CD14-positive monocyte (primary cell): ENCODE measurements at regions not wholly inside any gene's neighbourhood (a gene's known extent, or its start where the extent isn't known, plus 50 kb on each side); places are given as distances from the start of the nearest gene placed in this dataset.

Experiments
- DNase-seq, 3 donors: peaks; one replicate each; pipeline ENCODE4 v3.0.0-alpha.2; 2011 to 2022
- H2AFZ ChIP-seq: 2 replicates; pipeline ENCODE4 v1.6.0; 2012; ENCODE audit warnings: mild to moderate bottlenecking, low read depth, low read length, inconsistent platforms; ENCODE audit not compliant: insufficient read depth, poor library complexity, severe bottlenecking
- H3K27ac ChIP-seq, 2 donors: 1 replicate in 1 of 2; 2 replicates in 1 of 2; pipeline ENCODE4 v1.5.1; 2012 to 2013; ENCODE audit warnings: low read length in 2 of 2, control low read depth in 1 of 2, inconsistent platforms in 1 of 2, low read depth in 1 of 2, mild to moderate bottlenecking in 1 of 2
- H3K27me3 ChIP-seq, 2 donors: one replicate each; pipeline versions ENCODE4 v1.6.0 to v1.6.1; 2011 to 2013; ENCODE audit warnings: low read length in 2 of 2; ENCODE audit not compliant: control insufficient read depth in 2 of 2, insufficient read depth in 2 of 2
- H3K36me3 ChIP-seq, 2 donors: replicated peaks in 1 of 2; 1 replicate in 1 of 2; 2 replicates in 1 of 2; pipeline versions ENCODE4 v1.5.1 to v1.6.1; 2012 to 2013; ENCODE audit warnings: low read length in 2 of 2, control low read depth in 1 of 2, inconsistent platforms in 1 of 2, mild to moderate bottlenecking in 1 of 2; ENCODE audit not compliant: insufficient read depth in 2 of 2, control insufficient read depth in 1 of 2
- H3K4me1 ChIP-seq, 2 donors: 1 replicate in 1 of 2; 2 replicates in 1 of 2; pipeline versions ENCODE4 v1.5.1 to v1.6.1; 2012 to 2013; ENCODE audit warnings: low read length in 2 of 2, control low read depth in 1 of 2, inconsistent platforms in 1 of 2, mild to moderate bottlenecking in 1 of 2, moderate library complexity in 1 of 2; ENCODE audit not compliant: insufficient read depth in 2 of 2, control insufficient read depth in 1 of 2
- H3K4me2 ChIP-seq: replicated peaks from 2 replicates; pipeline ENCODE3; 2012; ENCODE audit warnings: low read length, moderate library complexity, mild to moderate bottlenecking; ENCODE audit not compliant: poor library complexity, severe bottlenecking; ENCODE audit errors: extremely low read depth
- H3K4me3 ChIP-seq, 3 experiments: fragments of 200-600 bp in 1 of 3; sonication (generic) in 1 of 3; replicated peaks in 1 of 3; 1 replicate in 2 of 3; 2 replicates in 1 of 3; pipeline ENCODE4 v1.5.1; 2011 to 2013; ENCODE audit warnings: low read length in 3 of 3, mild to moderate bottlenecking in 3 of 3, control low read depth in 2 of 3, low read depth in 2 of 3, inconsistent platforms in 1 of 3, moderate library complexity in 1 of 3
- H3K79me2 ChIP-seq: 2 replicates; pipeline ENCODE4 v1.6.0; 2012; ENCODE audit warnings: mild to moderate bottlenecking, control low read depth, inconsistent platforms, low read length, moderate library complexity; ENCODE audit not compliant: insufficient read depth
- H3K9ac ChIP-seq: 2 replicates; pipeline ENCODE4 v1.6.0; 2017; ENCODE audit warnings: low read length, mild to moderate bottlenecking; ENCODE audit not compliant: insufficient read depth, poor library complexity, severe bottlenecking
- H3K9me3 ChIP-seq, 2 donors: replicated peaks in 1 of 2; 1 replicate in 1 of 2; 2 replicates in 1 of 2; pipeline versions ENCODE4 v1.5.1 to v1.6.1; 2012 to 2013; ENCODE audit warnings: low read length in 2 of 2, control low read depth in 1 of 2; ENCODE audit not compliant: control insufficient read depth in 1 of 2, insufficient read depth in 1 of 2
- H4K20me1 ChIP-seq: 2 replicates; pipeline ENCODE4 v1.6.0; 2012; ENCODE audit warnings: mild to moderate bottlenecking, low read length, control low read depth, moderate library complexity; ENCODE audit not compliant: insufficient read depth
- H3K27ac Mint-ChIP-seq, 7 donors: one replicate each; pipeline ENCODE4 v1.8.0; 2020; ENCODE audit warnings: mild to moderate bottlenecking in 7 of 7, mixed read lengths in 7 of 7, moderate library complexity in 6 of 7, inconsistent platforms in 2 of 7
- H3K27me3 Mint-ChIP-seq, 3 donors: one replicate each; pipeline ENCODE4 v1.8.0; 2021 to 2022; ENCODE audit warnings: low read depth in 3 of 3, mild to moderate bottlenecking in 3 of 3, mixed read lengths in 3 of 3, moderate library complexity in 3 of 3, inconsistent platforms in 1 of 3
- H3K36me3 Mint-ChIP-seq, 2 donors: one replicate each; pipeline ENCODE4 v1.8.0; 2020; ENCODE audit warnings: mixed read lengths in 2 of 2, inconsistent platforms in 1 of 2, mild to moderate bottlenecking in 1 of 2
- H3K4me1 Mint-ChIP-seq: one replicate; pipeline ENCODE4 v1.8.0; 2020; ENCODE audit warnings: mild to moderate bottlenecking, mixed read lengths
- H3K4me3 Mint-ChIP-seq, 2 donors: one replicate each; pipeline ENCODE4 v1.8.0; 2020; ENCODE audit warnings: mild to moderate bottlenecking in 2 of 2, mixed read lengths in 2 of 2, moderate library complexity in 1 of 2
- H3K9me3 Mint-ChIP-seq, 7 donors: one replicate each; pipeline ENCODE4 v1.8.0; 2020 to 2022; ENCODE audit warnings: mixed read lengths in 7 of 7, mild to moderate bottlenecking in 6 of 7, moderate library complexity in 6 of 7, inconsistent platforms in 2 of 7
- CTCF ChIP-seq: fragments of 200-600 bp; IDR thresholded peaks from one replicate; pipeline ENCODE4 v1.8.0; 2022; ENCODE audit warnings: antibody characterized with exemption, mild to moderate bottlenecking
- WGBS: methylation state at CpG from one replicate; pipeline ENCODE4 v1.1.5; 2013; ENCODE audit warnings: missing lambda C conversion rate; ENCODE audit not compliant: insufficient coverage; 5-methylcytosine and 5-hydroxymethylcytosine counted together
- intact Hi-C, 2 donors: fragments of 100-400 bp; cut with micrococcal nuclease; formaldehyde crosslinking; loops; one replicate each; pipeline versions ENCODE4 v1.15.0 to v1.15.1; 2023

DNA sequence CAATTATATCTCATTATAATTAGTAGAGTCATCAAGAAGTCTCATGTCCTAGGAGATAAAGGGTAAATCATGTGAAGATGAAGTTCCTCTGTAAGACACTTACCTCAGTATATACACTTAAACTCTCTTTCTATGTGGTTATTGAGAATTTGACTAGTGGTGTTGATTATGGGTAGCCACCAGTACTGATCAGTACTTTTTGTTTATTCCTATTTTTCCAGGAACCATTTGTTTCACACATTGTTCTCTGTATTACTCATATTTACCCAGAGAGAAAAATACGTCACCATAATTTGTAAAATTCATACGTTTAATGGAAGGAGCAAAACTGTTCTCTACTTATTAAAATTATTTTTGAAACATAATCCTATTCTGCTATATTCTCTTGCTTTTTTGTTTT is 55.8 kb upstream of the PRDM8 start:
- no peaks in the 10 kb centered on the region for H4K20me1 ChIP-seq
- no CpG with 5 or more reads among the region's 2 CpGs for WGBS

DNA sequence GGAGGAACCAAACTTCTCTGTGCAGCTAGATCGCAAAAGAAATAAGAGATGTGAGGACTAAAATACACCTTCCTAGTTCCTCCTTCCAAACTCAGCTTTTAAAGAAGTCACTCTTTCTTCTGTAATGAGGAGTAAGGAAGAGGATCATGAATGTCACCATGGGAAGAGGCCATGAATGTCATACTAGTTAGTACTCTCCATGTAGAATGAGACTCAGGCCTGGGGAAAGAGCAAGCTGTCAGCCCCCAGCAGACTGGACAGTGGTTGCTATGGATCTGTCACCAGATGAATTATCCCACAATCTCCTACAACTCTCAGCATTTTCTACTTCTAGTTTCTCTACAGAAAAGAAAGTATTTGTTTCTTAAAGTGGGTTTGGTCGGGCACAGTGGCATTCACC is 57.1 kb upstream of the PRDM8 start:
- Histone ChIP-seq H3K4me1 (peaks cover 46 to 56% of the 10 kb centered on the region in 2 donors), H3K36me3 (no peaks in the 10 kb centered on the region), H3K4me3 (peak overlapping the region in 2 of 3 experiments; percentile 5 to 39), H3K27ac (peak overlapping the region; percentile 46 to 94), H2AFZ (no peak overlapping the region), H3K9ac (peak overlapping the region; percentile 51), H3K79me2 (no peaks in the 10 kb centered on the region), H4K20me1 (no peaks in the 10 kb centered on the region), H3K27me3 (no peaks in the 10 kb centered on the region), H3K9me3 (no peaks in the 10 kb centered on the region), H3K4me2 (peak overlapping the region; percentile 57)
- no peak for TF ChIP-seq CTCF
- Mint-ChIP-seq H3K36me3 (no peaks in the 10 kb centered on the region), H3K4me1 (peaks cover 58% of the 10 kb centered on the region), H3K27ac (peak overlapping the region; percentile 92 to 96 (median 96)), H3K4me3 (peak overlapping the region; percentile 16 to 60), H3K9me3 (no peaks in the 10 kb centered on the region), H3K27me3 (peaks cover 0 to 3% (median 2%) of the 10 kb centered on the region in 3 donors)
- WGBS: 80% methylated on average over 1 of the region's 2 CpGs
- intact Hi-C loops: loop anchor here (5.0 kb wide), 3 partner anchors 42 to 68 kb away; partner anchors contain the start of gene ANTXR2 (in 1 of the 2)
- DNase-seq: peak; percentile 41 to 67 (median 56)

More for the DNA sequence above, 55.8 kb upstream of the PRDM8 start:
- Histone ChIP-seq H3K9me3 (no peaks in the 10 kb centered on the region), H3K4me2 (no peak overlapping the region), H3K36me3 (no peaks in the 10 kb centered on the region), H3K79me2 (no peaks in the 10 kb centered on the region), H3K4me3 (no peak overlapping the region), H3K9ac (no peak overlapping the region), H3K27me3 (no peaks in the 10 kb centered on the region), H3K27ac (no peak overlapping the region), H2AFZ (no peak overlapping the region), H3K4me1 (peaks cover 48 to 57% of the 10 kb centered on the region in 2 donors)
- peaks cover 60% of the 10 kb centered on the region for H3K4me1 Mint-ChIP-seq
- H3K36me3 Mint-ChIP-seq: no peaks in the 10 kb centered on the region
- intact Hi-C loops: loop anchor here (5.0 kb wide), 3 partner anchors 41 to 69 kb away; partner anchors contain the start of gene ANTXR2 (in 1 of the 2)
- H3K4me3 Mint-ChIP-seq: no peak overlapping the region
- H3K27me3 Mint-ChIP-seq: peaks cover 0 to 3% (median 2%) of the 10 kb centered on the region in 3 donors
- no peak for DNase-seq
- peak overlapping the region in 4 of 7 donors; percentile 87 to 95 (median 90) for H3K27ac Mint-ChIP-seq
- H3K9me3 Mint-ChIP-seq: no peaks in the 10 kb centered on the region
- no peak for TF ChIP-seq CTCF
